HG03460 (cell line): ENCODE measurements at regions not wholly inside any gene's neighbourhood (a gene's known extent, or its start where the extent isn't known, plus 50 kb on each side); places are given as distances from the start of the nearest gene placed in this dataset.
A peak's percentile ranks its signal among the peaks of the same experiment; 100 is the strongest.

Source experiments
- ATAC-seq: cut with Tn5 transposase; IDR thresholded peaks from one replicate; pipeline ENCODE4 v1.9.1; 2021; ENCODE audit not compliant: unreplicated experiment

DNA sequence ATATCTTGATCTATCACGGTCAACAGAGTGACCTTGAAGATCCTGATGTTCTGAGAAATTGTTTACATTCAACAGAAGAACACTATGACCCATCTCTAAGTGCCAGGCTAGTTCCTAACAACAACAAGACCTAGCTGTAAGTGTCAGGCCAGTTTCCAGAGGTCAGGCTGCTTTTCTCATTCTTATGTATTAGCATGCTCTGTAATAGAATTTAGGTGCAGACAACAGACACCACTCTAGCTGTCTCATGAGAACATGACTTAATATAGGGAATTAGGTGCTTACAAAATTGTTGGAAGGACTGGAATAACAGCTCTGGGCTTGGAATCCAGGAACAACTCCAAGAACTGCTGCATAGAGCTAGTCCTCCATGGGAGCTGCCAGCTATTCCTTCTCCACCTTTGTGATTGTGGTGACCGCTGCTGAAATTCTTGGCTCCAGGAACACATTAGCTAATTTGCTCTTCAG, 138.7 kb downstream of the SNX18 start:
- no peak for ATAC-seq

DNA sequence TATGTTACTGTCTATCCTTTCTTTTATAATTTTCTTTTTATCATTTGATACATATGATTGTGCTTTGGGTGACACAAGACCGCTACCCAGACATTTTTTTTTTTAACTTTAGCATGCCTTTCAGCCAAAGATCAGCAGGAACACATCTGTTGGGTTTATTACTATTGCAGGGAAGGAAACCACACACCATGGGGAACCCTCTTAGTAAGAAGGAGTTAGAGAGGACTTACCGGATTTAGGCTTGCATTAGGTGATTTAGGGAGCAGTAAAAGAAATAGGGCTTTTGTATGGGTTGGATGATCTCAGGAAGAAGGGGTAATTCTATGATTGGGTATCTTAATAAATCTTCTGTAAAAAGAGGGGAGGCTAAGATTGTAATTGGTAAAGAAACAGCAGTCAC, 138.2 kb downstream of the SNX18 start:
- no peak for ATAC-seq

DNA sequence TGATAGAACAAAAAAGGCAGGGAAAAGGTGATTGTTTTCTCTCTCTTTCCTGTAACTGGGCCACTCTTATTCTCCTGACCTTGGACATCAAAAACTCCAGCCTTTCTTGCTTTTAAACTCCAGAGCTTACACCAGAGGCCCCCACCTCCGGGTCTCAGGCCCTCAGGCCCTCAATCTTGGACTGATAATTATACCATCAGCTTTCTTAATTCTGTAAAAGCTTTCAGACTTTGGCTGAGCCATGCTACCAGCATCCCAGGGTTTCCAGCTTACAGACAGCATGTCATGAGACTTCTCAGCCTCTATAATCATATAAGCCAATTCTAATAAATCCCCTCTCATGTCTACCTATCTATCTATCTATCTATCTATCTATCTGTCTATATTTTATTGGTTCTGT, 137.7 kb downstream of the SNX18 start:
- ATAC-seq: no peak

GRCh38 chr5:54653956-54654614, 136.5 kb downstream of the SNX18 start:
- no peak for ATAC-seq

DNA sequence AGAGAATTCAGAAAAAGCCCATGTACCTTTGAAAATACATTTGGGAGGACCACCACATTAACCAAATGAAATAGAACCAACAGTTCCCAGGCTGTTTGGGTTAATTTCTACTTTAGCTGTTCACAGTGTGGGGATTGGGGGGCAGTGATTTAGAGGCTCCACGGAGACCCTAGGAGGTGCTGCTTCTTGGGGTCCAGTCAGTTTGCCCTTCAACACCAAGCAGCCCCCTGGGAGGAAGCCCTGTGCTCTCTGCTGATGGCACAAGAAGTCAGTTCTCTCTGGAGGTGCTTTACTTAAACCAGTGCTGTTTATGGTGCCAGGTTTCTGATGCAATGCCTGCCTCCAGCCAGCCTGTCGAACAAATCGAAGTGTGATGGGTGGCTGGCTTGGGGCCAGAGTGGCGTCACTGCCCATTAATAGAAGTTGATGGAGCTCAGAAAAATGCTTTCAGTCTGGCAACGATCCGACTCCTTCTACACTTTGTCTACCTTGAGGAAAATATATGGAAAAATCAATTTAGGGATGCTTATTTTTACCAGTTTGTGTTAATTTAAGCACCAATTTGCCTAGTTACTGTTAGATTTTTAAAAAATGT, 134.0 kb downstream of the SNX18 start:
- ATAC-seq: no peak

- no peak for ATAC-seq
Observed at GRCh38 chr5:54649041-54649504, 131.5 kb downstream of the SNX18 start.

DNA sequence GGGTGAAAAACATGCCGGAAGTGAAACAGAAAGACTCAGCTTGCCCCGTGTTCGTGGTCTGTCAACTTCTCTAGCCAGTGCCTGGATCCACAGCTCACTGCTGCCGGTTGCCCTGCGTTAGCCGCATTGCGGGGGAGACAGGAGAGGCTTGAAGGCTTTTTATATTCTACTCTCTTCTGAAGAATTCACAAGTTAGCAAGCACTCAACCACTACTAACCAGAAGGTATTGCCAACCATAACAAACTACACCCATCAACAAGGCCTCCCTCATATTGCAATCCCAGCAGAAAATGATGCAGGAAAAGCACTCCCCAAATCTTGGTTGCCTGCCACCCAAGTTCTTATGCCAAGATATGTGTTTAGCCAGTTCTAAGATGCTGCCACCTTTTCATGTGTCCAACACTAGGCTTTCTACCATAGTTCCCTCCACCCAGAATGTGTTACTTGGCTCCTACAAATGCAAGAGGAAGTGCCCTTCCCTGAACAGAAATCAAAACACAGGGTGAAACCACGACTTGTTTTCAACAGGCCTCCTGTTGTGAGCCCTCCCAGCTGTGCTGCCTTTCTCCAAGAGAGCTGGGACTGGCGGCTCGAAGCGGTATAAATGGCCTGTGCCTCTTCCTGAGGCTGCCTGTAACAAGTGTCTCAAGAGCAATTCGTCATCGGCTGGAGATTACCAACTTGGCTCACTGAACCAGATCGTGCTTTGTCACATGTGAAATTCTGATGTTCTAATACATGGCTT, 129.0 kb downstream of the SNX18 start:
- ATAC-seq: peak; percentile 95

GRCh38 chr5:54645882-54646355, 128.4 kb downstream of the SNX18 start:
- no peak for ATAC-seq

GRCh38 chr5:54644226-54644625, 126.7 kb downstream of the SNX18 start:
- no peak for ATAC-seq

DNA sequence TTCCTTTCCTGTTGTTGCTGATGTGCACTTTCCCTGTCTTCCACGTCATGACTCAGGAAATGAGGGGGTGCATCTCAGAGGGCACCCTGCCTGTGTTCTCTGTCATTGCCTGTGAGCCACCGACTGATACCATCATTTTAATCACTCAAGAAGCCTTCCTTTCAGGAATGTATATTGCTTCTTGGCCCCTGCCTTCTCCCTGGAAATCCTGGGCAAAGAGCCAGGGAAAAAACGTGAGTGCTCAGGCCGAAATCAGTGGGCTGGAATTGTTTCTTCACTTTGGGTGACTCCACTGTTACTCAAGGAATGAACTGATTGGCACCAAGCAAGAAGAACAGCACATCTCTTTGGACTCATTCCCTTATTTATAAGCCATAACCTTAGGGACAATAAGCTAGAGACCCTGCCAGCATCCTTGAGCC, 126.1 kb downstream of the SNX18 start:
- ATAC-seq: no peak

DNA sequence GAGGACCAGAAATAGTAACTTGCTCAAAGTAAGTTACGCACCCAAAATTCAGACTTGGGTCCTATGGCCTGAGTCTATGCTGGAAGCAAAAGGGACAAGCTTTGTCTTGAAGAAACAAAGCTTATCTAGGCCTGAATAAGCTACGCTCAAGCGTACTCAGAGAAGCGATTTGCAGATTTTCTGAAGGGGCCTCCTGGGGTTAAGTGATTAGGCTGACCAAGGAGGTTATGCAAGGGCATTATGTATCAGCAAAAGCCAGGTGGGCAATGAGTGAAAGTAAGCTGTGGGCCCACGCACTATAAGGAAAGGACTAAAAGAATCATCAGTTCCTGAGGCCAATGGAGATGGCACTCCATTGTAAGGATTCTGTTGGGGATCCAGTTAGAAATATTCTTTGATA, 122.1 kb downstream of the SNX18 start:
- ATAC-seq: no peak

GRCh38 chr5:54638106-54638505, 120.5 kb downstream of the SNX18 start:
- no peak for ATAC-seq

DNA sequence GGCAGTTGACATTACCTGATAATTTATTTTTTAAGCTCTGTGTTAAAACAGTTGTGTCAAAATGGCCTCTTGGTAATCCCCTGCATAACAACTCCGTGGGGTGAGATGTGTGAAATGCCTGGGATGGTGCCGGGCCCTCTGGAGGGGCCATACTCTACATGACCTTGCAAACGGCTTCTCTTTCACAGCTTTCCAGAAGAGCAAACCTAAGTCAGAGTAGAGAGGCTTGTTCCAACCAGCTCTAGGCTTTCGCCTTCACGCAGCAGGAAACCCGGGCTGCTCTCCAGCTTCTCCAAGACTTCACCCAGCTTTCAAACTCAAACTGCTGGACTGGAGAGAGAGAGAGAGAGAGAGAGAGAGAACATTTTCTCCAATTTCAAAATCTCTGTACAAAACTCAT, 120.1 kb downstream of the SNX18 start:
- ATAC-seq: no peak

DNA sequence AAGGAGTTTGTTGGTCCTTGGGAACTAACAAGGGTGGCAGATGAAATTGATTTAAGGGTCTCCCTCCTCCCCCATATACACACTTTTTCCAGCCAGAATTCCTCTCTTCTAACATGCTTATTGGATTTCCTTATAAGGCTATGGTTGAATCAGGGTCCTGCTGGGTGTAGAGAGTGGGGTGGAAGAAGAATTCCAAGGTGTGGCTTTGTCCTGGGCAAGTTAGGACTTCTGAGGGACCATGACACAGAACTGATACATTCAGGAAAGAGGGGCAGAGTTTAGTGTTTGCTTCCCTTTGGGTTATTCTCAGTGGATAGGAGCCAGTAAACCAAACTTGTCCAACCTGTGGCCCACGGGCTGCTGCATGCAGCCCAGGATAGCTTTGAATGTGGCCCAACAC, 116.5 kb downstream of the SNX18 start:
- no peak for ATAC-seq

DNA sequence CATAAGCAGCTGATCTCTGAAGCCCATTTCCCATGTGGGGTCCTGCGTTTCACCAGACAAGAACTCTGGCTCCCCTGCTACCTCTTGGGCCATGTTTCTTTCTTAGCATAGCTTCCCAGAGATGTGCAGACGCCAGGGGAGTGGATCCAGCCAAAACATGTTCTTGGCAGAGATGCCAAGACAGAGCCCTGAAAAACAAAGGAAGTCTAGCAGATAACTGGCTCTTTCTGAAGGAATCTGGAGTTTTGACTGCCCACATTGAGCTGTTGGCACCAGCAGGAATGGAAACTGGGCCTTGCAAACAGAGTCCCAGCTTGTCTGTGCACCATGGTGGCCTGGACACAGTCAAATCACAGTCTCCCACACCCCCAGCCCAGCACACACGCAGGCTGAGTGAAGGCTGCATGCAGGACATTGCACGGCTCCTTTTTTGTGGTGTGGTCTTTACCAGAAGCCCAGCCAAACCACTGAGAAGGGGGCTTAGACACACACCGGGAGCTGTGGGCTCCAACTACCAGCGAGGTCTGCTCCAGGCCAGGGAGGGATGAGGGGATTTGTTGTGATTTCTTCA, 114.7 kb downstream of the SNX18 start:
- ATAC-seq: no peak

- no peak for ATAC-seq
Observed at GRCh38 chr5:54630738-54631359, 113.3 kb downstream of the SNX18 start.

- no peak for ATAC-seq
Observed at GRCh38 chr5:54629115-54629514, 111.6 kb downstream of the SNX18 start.

DNA sequence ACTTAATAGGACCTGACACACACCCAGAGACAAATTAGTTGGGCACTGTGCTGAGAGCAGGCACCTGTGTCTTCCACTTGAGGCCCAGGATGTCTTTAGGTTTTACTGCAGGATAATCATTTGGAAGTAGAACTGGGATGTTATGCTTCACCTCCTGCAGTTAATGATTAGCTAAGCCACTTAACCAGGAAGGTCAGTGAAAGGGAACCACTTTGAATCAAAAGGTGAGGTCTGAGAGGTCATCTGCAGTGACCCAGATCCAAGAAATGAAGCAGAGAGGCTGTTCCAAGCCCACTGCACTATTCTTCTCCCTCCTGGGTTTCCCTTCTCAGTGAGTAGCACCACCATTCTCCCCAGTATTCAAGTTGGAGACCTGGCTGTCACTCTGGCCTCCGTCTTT, 110.5 kb downstream of the SNX18 start:
- no peak for ATAC-seq

GRCh38 chr5:54626407-54626806, 108.8 kb downstream of the SNX18 start:
- no peak for ATAC-seq

- ATAC-seq: no peak
Observed at GRCh38 chr5:54624805-54625568, 107.4 kb downstream of the SNX18 start.
